ENCODE measurements at regions not wholly inside any gene's neighbourhood (a gene's known extent, or its start where the extent isn't known, plus 50 kb on each side); places are given as distances from the start of the nearest gene placed in this dataset.

DNA sequence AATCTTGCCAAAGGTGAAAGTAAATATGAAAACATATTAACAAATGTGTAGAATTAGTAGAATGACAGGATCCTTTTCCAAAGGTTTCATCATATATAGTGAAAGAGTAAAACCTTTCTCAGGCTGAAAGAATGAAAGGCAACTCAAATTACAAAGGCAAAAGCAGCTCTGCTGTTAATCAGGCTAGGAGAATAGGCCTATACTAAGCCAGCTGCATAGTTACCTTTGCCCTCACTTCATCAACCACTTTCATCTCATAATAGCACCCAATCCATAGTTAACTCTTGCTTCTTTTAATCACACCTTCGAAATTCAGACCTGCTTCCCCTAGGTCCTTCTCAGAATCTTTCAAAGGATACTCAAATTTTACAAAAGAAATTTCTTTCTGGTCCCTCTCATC is 1167.6 kb upstream of the ATXN8OS start:
- TF ChIP-seq POLR2AphosphoS5 (IDR thresholded peaks at IDR 0.05): no peak
- H3K9me3 ChIP-seq: no peaks in the 10 kb centered on the region
- no peaks in the 10 kb centered on the region for H3K4me1 ChIP-seq
- no peak overlapping the region for H3K4me3 ChIP-seq
- WGBS, 2 donors: 9 to 58% methylated on average over 1 of the region's 1 CpG
- no peaks in the 10 kb centered on the region for H3K27me3 ChIP-seq
- DNase-seq (no peak), ATAC-seq (ENCODE audit: low FRiP score in 2 of 2) (no peak)
- no peaks in the 10 kb centered on the region for H3K36me3 ChIP-seq
- H3K27ac ChIP-seq: no peak overlapping the region

DNA sequence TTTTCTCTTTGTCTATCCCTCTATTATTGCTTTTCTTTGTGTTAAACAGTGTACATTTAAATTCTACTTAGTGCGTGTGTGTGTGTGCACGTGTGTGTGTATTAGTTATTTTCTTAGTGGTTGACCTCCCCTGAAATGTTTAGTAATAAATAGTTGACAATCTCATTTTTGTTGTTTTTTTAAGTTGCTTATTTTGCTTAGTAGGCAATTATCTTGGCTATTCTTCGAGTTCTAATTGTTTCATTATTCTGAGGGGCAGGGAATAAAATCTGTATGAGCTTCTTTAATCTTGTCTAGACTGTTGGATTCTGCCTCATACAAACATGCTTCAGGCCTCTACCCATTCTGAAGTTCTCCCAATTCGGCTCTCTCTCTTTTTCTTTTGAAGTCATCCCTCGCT is 1169.0 kb upstream of the ATXN8OS start:
- Histone ChIP-seq H3K4me1 (no peaks in the 10 kb centered on the region), H3K27me3 (no peaks in the 10 kb centered on the region), H3K9me3 (no peaks in the 10 kb centered on the region), H3K36me3 (no peaks in the 10 kb centered on the region), H3K4me3 (no peak overlapping the region), H3K27ac (no peak overlapping the region)
- 78 to 84% methylated on average over 5 of the region's 5 CpGs for WGBS, 2 donors
- no peak for TF ChIP-seq POLR2AphosphoS5 (IDR thresholded peaks at IDR 0.05)
- TF ChIP-seq, protein P1, sequence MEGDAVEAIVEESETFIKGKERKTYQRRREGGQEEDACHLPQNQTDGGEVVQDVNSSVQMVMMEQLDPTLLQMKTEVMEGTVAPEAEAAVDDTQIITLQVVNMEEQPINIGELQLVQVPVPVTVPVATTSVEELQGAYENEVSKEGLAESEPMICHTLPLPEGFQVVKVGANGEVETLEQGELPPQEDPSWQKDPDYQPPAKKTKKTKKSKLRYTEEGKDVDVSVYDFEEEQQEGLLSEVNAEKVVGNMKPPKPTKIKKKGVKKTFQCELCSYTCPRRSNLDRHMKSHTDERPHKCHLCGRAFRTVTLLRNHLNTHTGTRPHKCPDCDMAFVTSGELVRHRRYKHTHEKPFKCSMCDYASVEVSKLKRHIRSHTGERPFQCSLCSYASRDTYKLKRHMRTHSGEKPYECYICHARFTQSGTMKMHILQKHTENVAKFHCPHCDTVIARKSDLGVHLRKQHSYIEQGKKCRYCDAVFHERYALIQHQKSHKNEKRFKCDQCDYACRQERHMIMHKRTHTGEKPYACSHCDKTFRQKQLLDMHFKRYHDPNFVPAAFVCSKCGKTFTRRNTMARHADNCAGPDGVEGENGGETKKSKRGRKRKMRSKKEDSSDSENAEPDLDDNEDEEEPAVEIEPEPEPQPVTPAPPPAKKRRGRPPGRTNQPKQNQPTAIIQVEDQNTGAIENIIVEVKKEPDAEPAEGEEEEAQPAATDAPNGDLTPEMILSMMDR (IDR thresholded peaks at IDR 0.05): no peak
- no peak for TF ChIP-seq POLR2A (IDR thresholded peaks at IDR 0.05)
- TF ChIP-seq EP300 (IDR thresholded peaks at IDR 0.05): no peak
- no peak for DNase-seq
- ATAC-seq (ENCODE audit: low FRiP score in 2 of 2): no peak

DNA sequence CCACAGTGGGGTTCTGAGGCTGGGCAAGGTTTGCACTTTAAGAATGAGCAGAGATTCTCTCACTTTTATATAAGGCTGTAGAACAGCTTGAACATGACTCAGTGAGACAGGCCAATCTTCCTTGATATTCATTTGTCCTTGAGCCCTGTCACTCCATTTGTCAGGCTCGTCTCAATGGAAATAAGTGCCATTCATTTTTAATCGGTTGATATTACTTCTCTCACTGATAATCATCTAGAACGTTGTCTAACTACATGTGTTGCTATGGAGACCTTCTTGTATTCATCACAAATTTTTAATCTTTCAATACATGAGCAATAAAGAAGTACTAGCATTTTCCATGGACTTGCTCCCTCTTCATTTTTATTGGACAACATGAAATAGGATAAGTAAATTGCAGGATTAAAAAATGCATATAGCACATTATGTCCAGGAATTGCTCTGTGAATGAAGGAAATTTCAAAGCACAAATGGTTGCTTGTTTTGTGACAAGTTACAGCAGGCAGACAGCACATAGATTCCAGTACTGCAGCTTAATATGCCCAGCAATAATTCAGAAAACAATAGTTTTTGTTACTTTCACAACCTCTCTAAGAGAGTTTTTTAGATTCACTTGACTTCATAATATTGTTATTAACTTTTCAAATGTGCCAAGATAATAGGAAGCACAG is 1178.4 kb upstream of the ATXN8OS start:
- DNase-seq (no peak), ATAC-seq (ENCODE audit: low FRiP score in 2 of 2) (no peak)
- WGBS, 2 donors: 52 to 64% methylated on average over 3 of the region's 3 CpGs
- no peaks in the 10 kb centered on the region for H3K27me3 ChIP-seq
- H3K4me1 ChIP-seq: no peaks in the 10 kb centered on the region
- H3K4me3 ChIP-seq: no peak overlapping the region
- no peak overlapping the region for H3K27ac ChIP-seq
- H3K36me3 ChIP-seq: no peaks in the 10 kb centered on the region
- no peaks in the 10 kb centered on the region for H3K9me3 ChIP-seq
- TF ChIP-seq EP300 (IDR thresholded peaks at IDR 0.05): no peak
- TF ChIP-seq, protein P1 (IDR thresholded peaks at IDR 0.05): no peak

DNA sequence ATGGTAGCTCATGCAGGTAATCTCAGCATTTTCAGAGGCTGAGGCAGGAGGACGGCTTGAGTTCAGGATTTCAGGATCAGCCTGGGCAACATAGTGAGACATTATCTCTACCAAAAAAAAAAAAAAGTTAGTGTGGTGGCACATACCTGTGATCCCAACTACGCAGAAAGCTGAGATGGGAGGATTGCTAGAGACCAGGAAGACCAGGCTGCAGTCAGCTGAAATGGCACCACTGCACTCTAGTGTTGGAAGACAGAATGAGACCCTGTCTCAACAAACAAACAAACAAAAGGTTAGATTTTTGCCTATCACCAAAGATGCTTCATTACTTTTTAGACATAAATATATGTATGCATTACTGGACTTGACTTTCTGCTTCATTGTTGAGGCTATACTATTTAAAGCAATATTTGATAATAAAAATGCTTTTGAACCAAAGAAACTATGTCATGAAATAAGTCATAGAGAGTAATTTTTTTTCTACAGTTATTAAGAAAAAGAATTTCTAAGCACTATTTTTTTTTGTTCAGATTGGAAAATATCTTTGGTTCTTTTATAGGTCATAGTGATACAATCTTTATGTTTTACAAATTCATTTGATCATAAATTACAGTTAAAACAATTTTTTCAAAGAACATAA is 1180.1 kb upstream of the ATXN8OS start:
- TF ChIP-seq POLR2AphosphoS5 (IDR thresholded peaks at IDR 0.05) (no peak), POLR2A (IDR thresholded peaks at IDR 0.05) (no peak), EP300 (IDR thresholded peaks at IDR 0.05) (no peak)
- TF ChIP-seq, protein P1 (IDR thresholded peaks at IDR 0.05): no peak
- WGBS, 2 donors: 38 to 55% methylated on average over 2 of the region's 2 CpGs
- DNase-seq (no peak), ATAC-seq (ENCODE audit: low FRiP score in 2 of 2) (no peak)
- no peak overlapping the region for H3K4me3 ChIP-seq
- no peaks in the 10 kb centered on the region for H3K4me1 ChIP-seq
- no peaks in the 10 kb centered on the region for H3K9me3 ChIP-seq
- no peak overlapping the region for H3K27ac ChIP-seq
- H3K27me3 ChIP-seq: no peaks in the 10 kb centered on the region
- H3K36me3 ChIP-seq: no peaks in the 10 kb centered on the region

DNA sequence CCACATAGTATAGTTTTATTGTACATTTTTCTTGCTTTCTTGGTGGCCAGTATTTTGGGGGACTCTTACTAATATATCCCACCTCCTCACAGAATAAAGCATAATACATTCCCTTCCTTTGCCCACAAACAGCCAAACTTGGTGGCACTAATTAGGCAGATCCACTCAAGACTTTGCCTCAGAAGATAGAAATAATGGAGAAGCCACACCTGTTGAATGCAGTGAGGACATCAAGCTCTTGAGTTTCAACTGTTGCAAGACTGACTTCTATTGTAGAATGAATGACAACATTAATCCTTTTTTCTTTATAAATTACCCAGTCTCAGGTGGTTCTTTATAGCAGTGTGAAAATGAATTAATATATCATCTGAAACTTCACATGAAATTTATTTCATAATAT is 1183.6 kb upstream of the ATXN8OS start:
- H3K4me1 ChIP-seq: no peaks in the 10 kb centered on the region
- ATAC-seq (ENCODE audit: low FRiP score in 2 of 2) (no peak), DNase-seq (no peak)
- H3K4me3 ChIP-seq: no peak overlapping the region
- H3K36me3 ChIP-seq: no peaks in the 10 kb centered on the region
- H3K9me3 ChIP-seq: no peaks in the 10 kb centered on the region
- TF ChIP-seq EP300 (IDR thresholded peaks at IDR 0.05): no peak
- no peak for TF ChIP-seq POLR2A (IDR thresholded peaks at IDR 0.05)
- no peak for TF ChIP-seq POLR2AphosphoS5 (IDR thresholded peaks at IDR 0.05)
- TF ChIP-seq, protein P1 (IDR thresholded peaks at IDR 0.05): no peak
- no peak overlapping the region for H3K27ac ChIP-seq
- no peaks in the 10 kb centered on the region for H3K27me3 ChIP-seq

Measured in upper lobe of left lung (tissue), 6 donors.